Thyroid gland (tissue), 4 donors: ENCODE measurements at regions not wholly inside any gene's neighbourhood (a gene's known extent, or its start where the extent isn't known, plus 50 kb on each side); places are given as distances from the start of the nearest gene placed in this dataset.
A peak's percentile ranks its signal among the peaks of the same experiment; 100 is the strongest.

Experiments used
- DNase-seq, 2 donors: peaks; one replicate each; pipeline ENCODE4 v3.0.0-alpha.2; 2019
- H3K27ac ChIP-seq, 3 donors: fragments of 200-600 bp; sonication (generic); 1 replicate in 2 of 3; 2 replicates in 1 of 3; pipeline ENCODE4 v1.5.1; 2016 to 2019; ENCODE audit warnings: mild to moderate bottlenecking in 1 of 3, moderate library complexity in 1 of 3
- H3K27me3 ChIP-seq: fragments of 200-600 bp; sonication (generic); one replicate; pipeline ENCODE4 v1.5.1; 2019
- H3K36me3 ChIP-seq, 2 donors: fragments of 200-600 bp; sonication (generic); one replicate each; pipeline ENCODE4 v1.5.1; 2016 to 2019
- H3K4me1 ChIP-seq, 2 donors: fragments of 200-600 bp; sonication (generic); one replicate each; pipeline ENCODE4 v1.5.1; 2017 to 2019
- H3K4me3 ChIP-seq, 3 donors: fragments of 200-600 bp; sonication (generic); replicated peaks in 1 of 3; 1 replicate in 2 of 3; 2 replicates in 1 of 3; pipeline ENCODE4 v1.5.1; 2016; ENCODE audit warnings: mild to moderate bottlenecking in 1 of 3
- H3K9me3 ChIP-seq: fragments of 200-600 bp; sonication (generic); one replicate; pipeline ENCODE4 v1.5.1; 2017
- POLR2A ChIP-seq, 2 donors: fragments of 450-650 bp; IDR thresholded peaks; one replicate each; pipeline ENCODE4 v1.6.1; 2017; ENCODE audit warnings: antibody characterized with exemption in 2 of 2, mild to moderate bottlenecking in 2 of 2, moderate library complexity in 1 of 2
- WGBS, 2 donors: methylation state at CpG; one replicate each; pipeline ENCODE4 v1.1.5; 2017; 5-methylcytosine and 5-hydroxymethylcytosine counted together
- intact Hi-C: fragments of 100-400 bp; cut with DNase I; formaldehyde crosslinking; loops from one replicate; pipeline ENCODE4 v1.15.1; 2023
- TF ChIP-seq, protein P1 (sequence below), 6 experiments: fragments of 200-600 bp in 3 of 6; fragments of 450-650 bp in 3 of 6; sonication (generic) in 3 of 6; IDR thresholded peaks; one replicate each; pipeline ENCODE4 v1.5.1; 2016 to 2019; ENCODE audit warnings: antibody characterized with exemption in 6 of 6, mild to moderate bottlenecking in 2 of 6, inconsistent platforms in 1 of 6, moderate library complexity in 1 of 6

DNA sequence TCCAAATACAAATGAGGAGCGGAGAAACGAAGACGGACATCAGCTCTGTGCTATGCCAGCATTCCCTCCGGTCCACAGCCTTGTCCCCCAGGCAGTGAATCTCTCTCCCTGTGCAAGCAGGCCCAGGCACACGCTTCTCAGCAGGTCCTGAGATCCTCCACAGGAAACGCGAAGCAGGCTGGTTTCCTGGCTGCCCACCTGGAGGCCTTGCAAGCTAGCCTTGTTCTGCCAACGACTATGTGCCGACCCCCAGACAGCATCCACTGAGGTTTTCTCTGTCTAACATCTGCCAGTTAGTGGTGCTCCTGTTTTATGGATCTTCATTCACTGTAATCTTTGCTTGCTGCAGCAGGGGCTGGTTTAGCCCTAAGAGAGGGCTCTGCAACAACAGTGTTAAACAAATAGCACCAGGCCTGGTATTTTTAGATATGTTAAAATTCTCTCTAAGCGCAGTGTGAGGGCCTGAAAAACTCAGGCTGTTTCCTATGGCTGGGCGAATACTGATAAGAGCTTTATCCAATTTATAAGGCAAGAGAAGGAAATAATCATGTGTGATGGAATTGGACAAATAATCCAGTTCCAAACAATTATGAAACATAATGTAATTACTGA lies 386.0 kb upstream of the ARID1B start:
- peak overlapping the region in 2 of 3 donors; percentile 8 to 57 for H3K27ac ChIP-seq
- H3K27me3 ChIP-seq: no peaks in the 10 kb centered on the region
- H3K4me1 ChIP-seq: peaks cover 23 to 24% of the 10 kb centered on the region in 2 donors
- no peaks in the 10 kb centered on the region for H3K9me3 ChIP-seq
- no peaks in the 10 kb centered on the region for H3K36me3 ChIP-seq
- H3K4me3 ChIP-seq: no peak overlapping the region
- WGBS, 2 donors: 65 to 66% methylated on average over 11 of the region's 11 CpGs
- intact Hi-C loops: no loop called here
- TF ChIP-seq POLR2A (IDR thresholded peaks at IDR 0.05): no peak
- TF ChIP-seq, protein P1, sequence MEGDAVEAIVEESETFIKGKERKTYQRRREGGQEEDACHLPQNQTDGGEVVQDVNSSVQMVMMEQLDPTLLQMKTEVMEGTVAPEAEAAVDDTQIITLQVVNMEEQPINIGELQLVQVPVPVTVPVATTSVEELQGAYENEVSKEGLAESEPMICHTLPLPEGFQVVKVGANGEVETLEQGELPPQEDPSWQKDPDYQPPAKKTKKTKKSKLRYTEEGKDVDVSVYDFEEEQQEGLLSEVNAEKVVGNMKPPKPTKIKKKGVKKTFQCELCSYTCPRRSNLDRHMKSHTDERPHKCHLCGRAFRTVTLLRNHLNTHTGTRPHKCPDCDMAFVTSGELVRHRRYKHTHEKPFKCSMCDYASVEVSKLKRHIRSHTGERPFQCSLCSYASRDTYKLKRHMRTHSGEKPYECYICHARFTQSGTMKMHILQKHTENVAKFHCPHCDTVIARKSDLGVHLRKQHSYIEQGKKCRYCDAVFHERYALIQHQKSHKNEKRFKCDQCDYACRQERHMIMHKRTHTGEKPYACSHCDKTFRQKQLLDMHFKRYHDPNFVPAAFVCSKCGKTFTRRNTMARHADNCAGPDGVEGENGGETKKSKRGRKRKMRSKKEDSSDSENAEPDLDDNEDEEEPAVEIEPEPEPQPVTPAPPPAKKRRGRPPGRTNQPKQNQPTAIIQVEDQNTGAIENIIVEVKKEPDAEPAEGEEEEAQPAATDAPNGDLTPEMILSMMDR (IDR thresholded peaks at IDR 0.05): no peak
- no peak for DNase-seq

DNA sequence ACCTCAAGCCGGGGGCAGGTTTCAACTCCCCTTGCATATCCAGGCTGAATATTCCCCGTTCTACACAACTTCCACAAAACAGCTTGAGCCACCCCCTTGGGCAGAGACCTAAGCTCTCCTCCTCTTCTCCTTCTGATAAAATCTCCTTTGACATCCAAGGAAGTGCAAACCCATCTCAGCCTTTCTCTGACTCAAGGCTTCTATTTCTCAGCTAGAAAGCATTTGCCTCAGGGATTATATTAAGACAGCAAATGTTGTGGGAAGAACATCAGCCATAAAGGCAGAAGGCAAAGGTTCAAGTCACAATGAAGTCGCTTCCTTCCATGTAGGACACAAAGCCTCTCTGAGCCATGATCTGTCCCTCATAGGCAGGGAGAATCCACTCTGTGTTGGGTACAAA lies 386.6 kb upstream of the ARID1B start:
- no peak for DNase-seq
- Histone ChIP-seq H3K36me3 (no peaks in the 10 kb centered on the region), H3K4me1 (peaks cover 23 to 27% of the 10 kb centered on the region in 2 donors), H3K27me3 (no peaks in the 10 kb centered on the region), H3K27ac (peak overlapping the region in 1 of 3 donors; percentile 57), H3K4me3 (no peak overlapping the region), H3K9me3 (no peaks in the 10 kb centered on the region)
- TF ChIP-seq POLR2A (IDR thresholded peaks at IDR 0.05): no peak
- TF ChIP-seq, protein P1 (IDR thresholded peaks at IDR 0.05): no peak
- WGBS, 2 donors: 83 to 89% methylated on average over 3 of the region's 3 CpGs
- intact Hi-C loops: no loop called here

DNA sequence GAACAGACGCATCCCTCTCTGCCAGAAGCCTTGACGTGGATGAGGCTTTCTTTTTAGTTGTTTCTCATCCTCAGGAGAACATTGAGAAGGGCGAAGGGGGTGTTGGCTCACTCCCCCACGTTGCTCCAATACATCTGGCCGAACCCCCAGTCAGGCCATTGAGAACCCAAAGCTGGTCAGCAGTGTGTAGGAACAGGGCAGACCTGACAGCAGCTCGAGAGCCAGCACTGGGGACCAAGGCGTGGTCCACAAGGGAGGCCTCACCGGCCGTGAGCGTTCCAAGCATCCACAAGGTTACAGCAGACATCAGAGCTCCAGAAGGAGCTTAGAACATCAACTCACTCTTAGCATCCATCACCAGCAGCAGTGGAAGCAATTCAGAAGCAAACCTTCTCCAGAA lies 387.9 kb upstream of the ARID1B start:
- no peak for DNase-seq
- intact Hi-C loops: no loop called here
- TF ChIP-seq, protein P1 (IDR thresholded peaks at IDR 0.05): no peak
- TF ChIP-seq POLR2A (IDR thresholded peaks at IDR 0.05): no peak
- peaks cover 22 to 23% of the 10 kb centered on the region in 2 donors for H3K4me1 ChIP-seq
- no peaks in the 10 kb centered on the region for H3K27me3 ChIP-seq
- 94% methylated on average over 10 of the region's 10 CpGs for WGBS, 2 donors
- H3K9me3 ChIP-seq: no peaks in the 10 kb centered on the region
- no peak overlapping the region for H3K27ac ChIP-seq
- H3K36me3 ChIP-seq: no peaks in the 10 kb centered on the region
- H3K4me3 ChIP-seq: no peak overlapping the region

DNA sequence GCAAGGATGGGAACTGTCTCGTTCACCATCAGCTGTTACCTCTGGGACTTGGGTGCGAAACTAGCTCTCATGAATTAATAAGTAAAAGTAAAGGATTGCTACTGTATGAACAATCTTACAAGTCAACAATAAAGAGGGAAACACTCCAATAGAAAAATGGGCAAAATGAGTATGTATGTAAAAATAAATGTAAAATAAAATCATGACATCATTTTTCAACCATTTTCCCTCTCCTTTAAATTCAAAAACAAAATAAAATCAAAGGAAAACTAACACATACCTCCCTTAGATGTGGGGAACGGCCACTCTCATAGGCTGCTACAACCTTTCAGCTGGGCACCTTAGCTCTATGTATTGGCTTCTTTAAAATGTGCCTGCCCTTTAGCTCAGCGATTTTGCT lies 389.7 kb upstream of the ARID1B start:
- H3K4me3 ChIP-seq: no peak overlapping the region
- H3K4me1 ChIP-seq: peaks cover 13 to 19% of the 10 kb centered on the region in 2 donors
- no peaks in the 10 kb centered on the region for H3K36me3 ChIP-seq
- WGBS, 2 donors: 93 to 97% methylated on average over 4 of the region's 4 CpGs
- no peak overlapping the region for H3K27ac ChIP-seq
- DNase-seq: no peak
- TF ChIP-seq, protein P1 (IDR thresholded peaks at IDR 0.05): no peak
- TF ChIP-seq POLR2A (IDR thresholded peaks at IDR 0.05): no peak
- H3K27me3 ChIP-seq: no peaks in the 10 kb centered on the region
- intact Hi-C loops: no loop called here
- H3K9me3 ChIP-seq: no peaks in the 10 kb centered on the region

DNA sequence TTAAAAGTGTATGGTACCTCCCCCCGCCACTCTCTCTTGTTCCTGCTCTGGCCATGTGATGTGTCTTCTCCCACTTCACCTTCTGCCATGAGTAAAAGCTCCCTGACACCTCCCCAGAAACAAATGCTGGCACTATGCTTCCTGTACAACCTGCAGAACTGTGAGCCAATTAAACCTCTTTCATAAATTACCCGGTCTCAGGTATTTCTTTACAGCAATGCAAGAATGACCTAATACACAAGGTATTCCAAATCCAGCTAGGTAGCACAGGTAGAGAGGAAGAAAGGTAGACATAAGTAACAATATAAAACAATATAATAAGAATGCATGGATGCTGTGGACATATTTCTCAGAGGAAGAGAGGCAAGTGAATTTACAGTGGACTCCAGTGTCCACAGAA lies 394.1 kb upstream of the ARID1B start:
- no peak for DNase-seq
- intact Hi-C loops: no loop called here
- H3K4me1 ChIP-seq: peaks cover 6 to 11% of the 10 kb centered on the region in 2 donors
- no peaks in the 10 kb centered on the region for H3K36me3 ChIP-seq
- no peaks in the 10 kb centered on the region for H3K27me3 ChIP-seq
- WGBS, 2 donors: 89 to 90% methylated on average over 2 of the region's 2 CpGs
- TF ChIP-seq POLR2A (IDR thresholded peaks at IDR 0.05): no peak
- TF ChIP-seq, protein P1 (IDR thresholded peaks at IDR 0.05): no peak
- no peak overlapping the region for H3K27ac ChIP-seq
- H3K4me3 ChIP-seq: no peak overlapping the region
- H3K9me3 ChIP-seq: no peaks in the 10 kb centered on the region
